Breast epithelium (tissue), 3 donors: ENCODE measurements at regions not wholly inside any gene's neighbourhood (a gene's known extent, or its start where the extent isn't known, plus 50 kb on each side); places are given as distances from the start of the nearest gene placed in this dataset.

Experiments used
- POLR2AphosphoS5 ChIP-seq, 3 donors: sonication (generic); formaldehyde crosslinking; IDR thresholded peaks; one replicate each; pipeline ENCODE4 v1.6.1; 2017; ENCODE audit warnings: antibody characterized with exemption in 3 of 3
- TF ChIP-seq, protein P1 (sequence below), 3 donors: fragments of 450-650 bp; IDR thresholded peaks; one replicate each; pipeline ENCODE4 v1.5.1; 2016 to 2017; ENCODE audit warnings: antibody characterized with exemption in 3 of 3, mild to moderate bottlenecking in 3 of 3, moderate library complexity in 3 of 3

DNA sequence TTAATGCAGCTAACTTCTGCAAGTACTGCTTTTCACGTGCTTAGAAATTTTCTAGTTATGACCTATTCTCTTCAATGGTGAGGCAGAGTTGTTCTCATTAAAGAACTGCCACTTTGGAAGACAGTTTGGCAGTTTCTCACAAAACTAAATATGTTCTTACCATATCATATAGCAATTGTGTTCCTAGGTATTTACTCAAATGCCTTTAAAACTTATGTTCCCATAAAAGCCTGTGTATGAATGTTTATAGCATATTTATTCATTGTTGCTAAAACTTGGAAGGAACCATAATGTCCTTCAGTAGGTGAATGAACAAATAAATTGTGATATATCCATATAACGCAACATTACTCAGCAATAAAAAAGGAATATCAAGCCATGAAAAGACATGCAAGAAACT lies 555.1 kb upstream of the POT1 start:
- TF ChIP-seq, protein P1, sequence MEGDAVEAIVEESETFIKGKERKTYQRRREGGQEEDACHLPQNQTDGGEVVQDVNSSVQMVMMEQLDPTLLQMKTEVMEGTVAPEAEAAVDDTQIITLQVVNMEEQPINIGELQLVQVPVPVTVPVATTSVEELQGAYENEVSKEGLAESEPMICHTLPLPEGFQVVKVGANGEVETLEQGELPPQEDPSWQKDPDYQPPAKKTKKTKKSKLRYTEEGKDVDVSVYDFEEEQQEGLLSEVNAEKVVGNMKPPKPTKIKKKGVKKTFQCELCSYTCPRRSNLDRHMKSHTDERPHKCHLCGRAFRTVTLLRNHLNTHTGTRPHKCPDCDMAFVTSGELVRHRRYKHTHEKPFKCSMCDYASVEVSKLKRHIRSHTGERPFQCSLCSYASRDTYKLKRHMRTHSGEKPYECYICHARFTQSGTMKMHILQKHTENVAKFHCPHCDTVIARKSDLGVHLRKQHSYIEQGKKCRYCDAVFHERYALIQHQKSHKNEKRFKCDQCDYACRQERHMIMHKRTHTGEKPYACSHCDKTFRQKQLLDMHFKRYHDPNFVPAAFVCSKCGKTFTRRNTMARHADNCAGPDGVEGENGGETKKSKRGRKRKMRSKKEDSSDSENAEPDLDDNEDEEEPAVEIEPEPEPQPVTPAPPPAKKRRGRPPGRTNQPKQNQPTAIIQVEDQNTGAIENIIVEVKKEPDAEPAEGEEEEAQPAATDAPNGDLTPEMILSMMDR (IDR thresholded peaks at IDR 0.05) = no peak
- no peak for TF ChIP-seq POLR2AphosphoS5 (IDR thresholded peaks at IDR 0.05)
